Trophoblast cell (in vitro differentiated cells and primary cell): ENCODE measurements at regions not wholly inside any gene's neighbourhood (a gene's known extent, or its start where the extent isn't known, plus 50 kb on each side); places are given as distances from the start of the nearest gene placed in this dataset.

ENCODE experiments used
- DNase-seq, 2 donors: peaks; one replicate each; pipeline ENCODE4 v3.0.0-alpha.2; 2016
- H2AFZ ChIP-seq: 2 replicates; pipeline ENCODE4 v1.6.1; 2013; ENCODE audit warnings: low read length, moderate library complexity, mild to moderate bottlenecking; ENCODE audit not compliant: insufficient read depth, poor library complexity
- H2AK5ac ChIP-seq: 2 replicates; pipeline ENCODE4 v1.6.1; 2013; ENCODE audit warnings: mild to moderate bottlenecking, low read length
- H2BK120ac ChIP-seq: 2 replicates; pipeline ENCODE4 v1.6.1; 2013; ENCODE audit warnings: low read length, mild to moderate bottlenecking, moderate library complexity; ENCODE audit not compliant: insufficient read depth, poor library complexity
- H2BK12ac ChIP-seq: 2 replicates; pipeline ENCODE4 v1.6.1; 2013; ENCODE audit warnings: mild to moderate bottlenecking, low read length, moderate library complexity
- H2BK5ac ChIP-seq: 2 replicates; pipeline ENCODE4 v1.6.1; 2013; ENCODE audit warnings: low read length, low read depth, moderate library complexity, mild to moderate bottlenecking; ENCODE audit not compliant: poor library complexity
- H3K14ac ChIP-seq: 2 replicates; pipeline ENCODE4 v1.6.1; 2013; ENCODE audit warnings: mild to moderate bottlenecking, low read length
- H3K18ac ChIP-seq: 2 replicates; pipeline ENCODE4 v1.6.1; 2013; ENCODE audit warnings: mild to moderate bottlenecking, low read length
- H3K23ac ChIP-seq: 2 replicates; pipeline ENCODE4 v1.6.1; 2013; ENCODE audit warnings: low read length
- H3K27ac ChIP-seq: 2 replicates; pipeline ENCODE4 v1.5.1; 2013; ENCODE audit warnings: low read depth, mild to moderate bottlenecking, inconsistent platforms, low read length, moderate library complexity
- H3K27me3 ChIP-seq: 2 replicates; pipeline ENCODE4 v1.6.1; 2013; ENCODE audit warnings: inconsistent platforms, mild to moderate bottlenecking, low read length, moderate library complexity; ENCODE audit not compliant: insufficient read depth
- H3K36me3 ChIP-seq, 2 experiments: 1 replicate in 1 of 2; 2 replicates in 1 of 2; pipeline ENCODE4 v1.6.1; 2013; ENCODE audit warnings: low read length in 2 of 2, mild to moderate bottlenecking in 2 of 2, moderate library complexity in 1 of 2; ENCODE audit not compliant: insufficient read depth in 2 of 2, control insufficient read depth in 1 of 2
- H3K4ac ChIP-seq: 2 replicates; pipeline ENCODE4 v1.6.1; 2013; ENCODE audit warnings: low read depth, mild to moderate bottlenecking, low read length, moderate library complexity
- H3K4me1 ChIP-seq, 2 experiments: 1 replicate in 1 of 2; 2 replicates in 1 of 2; pipeline ENCODE4 v1.6.1; 2013; ENCODE audit warnings: low read length in 2 of 2, mild to moderate bottlenecking in 2 of 2, moderate library complexity in 1 of 2; ENCODE audit not compliant: insufficient read depth in 2 of 2, control insufficient read depth in 1 of 2
- H3K4me2 ChIP-seq: 2 replicates; pipeline ENCODE4 v1.6.1; 2013; ENCODE audit warnings: inconsistent platforms, mild to moderate bottlenecking, low read length, moderate library complexity
- H3K4me3 ChIP-seq: 2 replicates; pipeline ENCODE4 v1.5.1; 2013; ENCODE audit warnings: mild to moderate bottlenecking, low read depth, low read length, inconsistent platforms
- H3K79me1 ChIP-seq: one replicate; pipeline ENCODE4 v1.6.1; 2013; ENCODE audit warnings: low read length
- H3K79me2 ChIP-seq: 2 replicates; pipeline ENCODE4 v1.6.1; 2013; ENCODE audit warnings: low read length, mild to moderate bottlenecking; ENCODE audit not compliant: control insufficient read depth, insufficient read depth, poor library complexity
- H3K9ac ChIP-seq: 2 replicates; pipeline ENCODE4 v1.6.1; 2013; ENCODE audit warnings: mild to moderate bottlenecking, low read length
- H3K9me3 ChIP-seq: 2 replicates; pipeline ENCODE4 v1.6.1; 2013; ENCODE audit warnings: low read depth, mild to moderate bottlenecking, control low read depth, inconsistent platforms, low read length; ENCODE audit not compliant: insufficient read depth
- H4K12ac ChIP-seq: 2 replicates; pipeline ENCODE4 v1.6.1; 2013; ENCODE audit warnings: low read depth, mild to moderate bottlenecking, low read length, moderate library complexity
- H4K8ac ChIP-seq: 2 replicates; pipeline ENCODE4 v1.6.1; 2013; ENCODE audit warnings: low read depth, mild to moderate bottlenecking, low read length, moderate library complexity
- H4K91ac ChIP-seq: one replicate; pipeline ENCODE4 v1.6.1; 2013; ENCODE audit warnings: low read depth, mild to moderate bottlenecking, low read length, moderate library complexity
- WGBS: extraction: QIAGEN DNeasy Blood & Tissue Kit; methylation state at CpG from one replicate; pipeline ENCODE4 v1.1.7; 2013; ENCODE audit warnings: missing lambda C conversion rate; ENCODE audit not compliant: insufficient read length, insufficient coverage; ENCODE audit errors: extremely low coverage; 5-methylcytosine and 5-hydroxymethylcytosine counted together

DNA sequence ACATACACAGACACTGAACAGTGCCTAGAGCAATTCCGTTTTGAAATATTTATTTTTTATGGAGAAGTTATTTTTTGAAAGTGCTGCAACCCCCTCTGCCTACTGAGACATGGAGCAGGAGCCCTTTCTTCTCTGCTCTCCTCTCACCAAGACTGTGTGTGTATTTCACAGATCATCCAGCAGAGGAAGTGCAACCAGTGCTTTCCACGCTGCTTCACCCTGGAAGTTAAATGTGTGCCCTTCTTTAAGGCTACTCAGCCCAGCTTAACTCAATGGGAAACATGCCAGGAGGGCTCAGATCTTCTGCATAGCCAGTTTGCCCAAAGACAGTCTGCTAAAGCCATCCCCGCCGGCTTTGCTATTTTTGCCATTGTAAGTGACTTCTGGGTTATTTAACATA, 606.3 kb downstream of the TLE1 start:
- no peak overlapping the region for H2AFZ ChIP-seq
- WGBS = no CpG with 5 or more reads among the region's 4 CpGs

DNA sequence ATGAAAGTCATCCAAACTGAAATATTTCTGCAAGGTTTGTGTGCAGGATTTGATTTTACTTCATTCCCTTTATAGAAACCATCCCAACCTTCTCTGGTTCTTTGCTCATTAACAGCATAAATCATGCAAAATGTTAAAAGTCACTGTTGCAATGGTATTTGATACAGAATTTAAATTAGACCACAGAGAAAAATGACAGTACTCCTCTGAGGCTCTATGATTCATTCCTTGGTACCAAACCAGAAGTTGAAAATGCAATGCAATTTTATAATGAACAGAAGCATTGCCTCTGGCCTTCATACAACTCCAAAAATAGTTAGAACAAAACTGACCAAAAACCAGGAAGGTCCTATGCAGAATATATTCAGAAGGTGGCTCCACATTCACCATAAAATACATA, 607.1 kb downstream of the TLE1 start:
- Histone ChIP-seq H3K27ac (no peak overlapping the region), H3K9ac (no peak overlapping the region), H2BK5ac (no peak overlapping the region)

More for the DNA sequence above, 606.3 kb downstream of the TLE1 start:
- no peak overlapping the region for H3K4me3 ChIP-seq
- no peaks in the 10 kb centered on the region for H3K79me2 ChIP-seq
- no peak overlapping the region for H3K4me2 ChIP-seq
- H3K18ac ChIP-seq = no peak overlapping the region
- peaks cover 0 to 2% of the 10 kb centered on the region in 2 experiments for H3K4me1 ChIP-seq
- no peaks in the 10 kb centered on the region for H3K9me3 ChIP-seq
- H3K23ac ChIP-seq = no peak overlapping the region
- no peaks in the 10 kb centered on the region for H3K27me3 ChIP-seq
- no peak overlapping the region for H3K4ac ChIP-seq
- no peak overlapping the region for H2BK5ac ChIP-seq
- no peaks in the 10 kb centered on the region for H3K36me3 ChIP-seq
- no peak overlapping the region for H2BK12ac ChIP-seq
- no peak overlapping the region for H2BK120ac ChIP-seq
- H4K8ac ChIP-seq = no peak overlapping the region
- no peak overlapping the region for H4K12ac ChIP-seq
- no peak overlapping the region for H3K9ac ChIP-seq
- no peak overlapping the region for H3K27ac ChIP-seq
- no peak overlapping the region for H2AK5ac ChIP-seq
- no peak for DNase-seq
- no peak overlapping the region for H3K14ac ChIP-seq
- H4K91ac ChIP-seq = no peak overlapping the region
- no peaks in the 10 kb centered on the region for H3K79me1 ChIP-seq

DNA sequence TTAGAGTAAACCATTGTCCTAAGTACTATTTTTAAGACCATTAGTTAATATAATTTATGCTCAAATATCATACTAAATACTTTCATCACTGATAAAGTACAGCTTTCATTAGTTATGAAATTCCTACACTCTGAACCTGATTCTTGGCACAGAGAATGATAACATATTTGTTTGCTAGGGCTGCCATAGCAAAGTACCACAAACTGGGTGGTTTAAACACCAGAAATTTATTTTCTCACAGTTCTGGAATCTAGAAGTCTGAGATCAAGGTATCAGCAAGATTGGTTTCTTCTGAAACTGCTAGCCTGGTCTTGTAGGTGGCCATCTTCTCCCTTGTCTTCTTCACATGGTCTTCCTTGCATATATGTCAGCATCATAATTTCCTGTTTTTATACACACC, 608.4 kb downstream of the TLE1 start:
- no peak overlapping the region for H4K91ac ChIP-seq
- no peak overlapping the region for H3K27ac ChIP-seq
- H2BK12ac ChIP-seq = no peak overlapping the region
- no peak overlapping the region for H4K8ac ChIP-seq
- no peaks in the 10 kb centered on the region for H3K79me1 ChIP-seq
- H3K4me1 ChIP-seq = peaks cover 0 to 2% of the 10 kb centered on the region in 2 experiments
- DNase-seq = no peak
- H3K4ac ChIP-seq = no peak overlapping the region
- H2BK120ac ChIP-seq = no peak overlapping the region
- no peak overlapping the region for H4K12ac ChIP-seq
- no peak overlapping the region for H3K18ac ChIP-seq
- H3K36me3 ChIP-seq = no peaks in the 10 kb centered on the region
- H3K23ac ChIP-seq = no peak overlapping the region
- H2BK5ac ChIP-seq = no peak overlapping the region
- no peak overlapping the region for H3K4me2 ChIP-seq
- H3K79me2 ChIP-seq = no peaks in the 10 kb centered on the region
- no peak overlapping the region for H3K9ac ChIP-seq
- H2AFZ ChIP-seq = no peak overlapping the region
- H2AK5ac ChIP-seq = no peak overlapping the region
- no peak overlapping the region for H3K4me3 ChIP-seq
- no peak overlapping the region for H3K14ac ChIP-seq
- H3K27me3 ChIP-seq = no peaks in the 10 kb centered on the region
- no peaks in the 10 kb centered on the region for H3K9me3 ChIP-seq

More for the DNA sequence above, 607.1 kb downstream of the TLE1 start:
- no peak overlapping the region for H2BK120ac ChIP-seq
- H4K91ac ChIP-seq = no peak overlapping the region
- no peak overlapping the region for H4K8ac ChIP-seq
- no peak for DNase-seq
- H3K36me3 ChIP-seq = no peaks in the 10 kb centered on the region
- H3K79me2 ChIP-seq = no peaks in the 10 kb centered on the region
- no peak overlapping the region for H3K4me2 ChIP-seq
- no peak overlapping the region for H2AK5ac ChIP-seq
- H3K14ac ChIP-seq = no peak overlapping the region
- no peak overlapping the region for H3K4me3 ChIP-seq
- no peak overlapping the region for H3K23ac ChIP-seq
- no peaks in the 10 kb centered on the region for H3K79me1 ChIP-seq
- H3K18ac ChIP-seq = no peak overlapping the region
- H2BK12ac ChIP-seq = no peak overlapping the region
- no peaks in the 10 kb centered on the region for H3K9me3 ChIP-seq
- H3K27me3 ChIP-seq = no peaks in the 10 kb centered on the region
- no peak overlapping the region for H2AFZ ChIP-seq
- no peak overlapping the region for H3K4ac ChIP-seq
- peaks cover 0 to 2% of the 10 kb centered on the region in 2 experiments for H3K4me1 ChIP-seq
- no peak overlapping the region for H4K12ac ChIP-seq

DNA sequence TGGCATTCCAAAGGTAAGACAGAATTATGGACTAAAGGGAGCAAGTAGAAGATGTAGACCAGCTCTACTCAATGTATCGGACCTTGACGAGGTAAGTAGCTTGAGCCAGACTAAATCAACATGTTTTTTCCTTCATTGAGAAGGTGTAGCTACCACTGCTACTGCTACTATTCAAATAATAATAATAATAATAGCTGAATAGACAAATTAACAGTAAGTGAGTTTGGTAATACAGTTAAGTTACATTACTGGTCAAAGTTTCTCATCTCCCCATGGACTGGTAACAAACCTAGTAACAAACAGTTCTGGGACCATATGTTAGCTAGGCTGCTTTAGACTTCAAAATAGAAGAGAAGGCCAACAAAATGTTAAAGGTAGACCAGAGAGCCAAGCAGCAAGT, 609.2 kb downstream of the TLE1 start:
- Histone ChIP-seq H2AFZ (no peak overlapping the region), H4K91ac (no peak overlapping the region), H2BK120ac (no peak overlapping the region), H3K9ac (no peak overlapping the region), H2AK5ac (no peak overlapping the region), H4K12ac (no peak overlapping the region), H3K36me3 (no peaks in the 10 kb centered on the region), H3K4ac (no peak overlapping the region), H3K27me3 (no peaks in the 10 kb centered on the region), H3K4me3 (no peak overlapping the region), H2BK5ac (no peak overlapping the region), H3K9me3 (no peaks in the 10 kb centered on the region), H3K79me1 (no peaks in the 10 kb centered on the region), H3K4me2 (no peak overlapping the region), H2BK12ac (no peak overlapping the region), H3K27ac (no peak overlapping the region), H3K18ac (no peak overlapping the region), H4K8ac (no peak overlapping the region), H3K14ac (no peak overlapping the region), H3K79me2 (no peaks in the 10 kb centered on the region), H3K23ac (no peak overlapping the region), H3K4me1 (peaks cover 0 to 2% of the 10 kb centered on the region in 2 experiments)
- DNase-seq = peak in 1 of 2 donors; percentile 23
- WGBS = no CpG with 5 or more reads among the region's 2 CpGs
